ENCODE measurements at regions not wholly inside any gene's neighbourhood (a gene's known extent, or its start where the extent isn't known, plus 50 kb on each side); places are given as distances from the start of the nearest gene placed in this dataset.

DNA sequence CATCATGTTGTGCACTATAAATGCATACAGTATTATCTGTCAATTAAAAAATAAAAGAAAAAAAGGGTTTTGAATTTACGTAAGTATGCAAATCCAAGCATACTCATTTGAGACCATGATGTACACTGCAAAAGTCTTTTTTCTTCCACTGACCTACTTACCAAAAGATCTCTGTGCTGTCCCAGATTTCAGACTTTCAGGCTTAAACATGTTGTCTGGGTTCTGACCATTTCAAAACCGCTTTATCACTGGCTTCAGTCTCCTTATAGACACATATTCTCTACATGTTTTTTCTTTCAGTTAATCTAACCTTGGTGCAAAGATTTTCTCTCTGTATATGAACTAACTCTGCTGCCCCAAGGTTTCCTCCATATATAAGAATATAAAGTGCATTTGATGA lies 58.6 kb upstream of the CXCL8 start:
- no peak overlapping the region for H3K4me3 ChIP-seq (ENCODE audit: low read depth, low read length)
- TF ChIP-seq, protein P1, sequence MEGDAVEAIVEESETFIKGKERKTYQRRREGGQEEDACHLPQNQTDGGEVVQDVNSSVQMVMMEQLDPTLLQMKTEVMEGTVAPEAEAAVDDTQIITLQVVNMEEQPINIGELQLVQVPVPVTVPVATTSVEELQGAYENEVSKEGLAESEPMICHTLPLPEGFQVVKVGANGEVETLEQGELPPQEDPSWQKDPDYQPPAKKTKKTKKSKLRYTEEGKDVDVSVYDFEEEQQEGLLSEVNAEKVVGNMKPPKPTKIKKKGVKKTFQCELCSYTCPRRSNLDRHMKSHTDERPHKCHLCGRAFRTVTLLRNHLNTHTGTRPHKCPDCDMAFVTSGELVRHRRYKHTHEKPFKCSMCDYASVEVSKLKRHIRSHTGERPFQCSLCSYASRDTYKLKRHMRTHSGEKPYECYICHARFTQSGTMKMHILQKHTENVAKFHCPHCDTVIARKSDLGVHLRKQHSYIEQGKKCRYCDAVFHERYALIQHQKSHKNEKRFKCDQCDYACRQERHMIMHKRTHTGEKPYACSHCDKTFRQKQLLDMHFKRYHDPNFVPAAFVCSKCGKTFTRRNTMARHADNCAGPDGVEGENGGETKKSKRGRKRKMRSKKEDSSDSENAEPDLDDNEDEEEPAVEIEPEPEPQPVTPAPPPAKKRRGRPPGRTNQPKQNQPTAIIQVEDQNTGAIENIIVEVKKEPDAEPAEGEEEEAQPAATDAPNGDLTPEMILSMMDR (conservative IDR thresholded peaks at IDR 0.05; ENCODE audit: low read depth, low read length) = no peak
- DNase-seq (ENCODE audit: low read depth) = no peak

DNA sequence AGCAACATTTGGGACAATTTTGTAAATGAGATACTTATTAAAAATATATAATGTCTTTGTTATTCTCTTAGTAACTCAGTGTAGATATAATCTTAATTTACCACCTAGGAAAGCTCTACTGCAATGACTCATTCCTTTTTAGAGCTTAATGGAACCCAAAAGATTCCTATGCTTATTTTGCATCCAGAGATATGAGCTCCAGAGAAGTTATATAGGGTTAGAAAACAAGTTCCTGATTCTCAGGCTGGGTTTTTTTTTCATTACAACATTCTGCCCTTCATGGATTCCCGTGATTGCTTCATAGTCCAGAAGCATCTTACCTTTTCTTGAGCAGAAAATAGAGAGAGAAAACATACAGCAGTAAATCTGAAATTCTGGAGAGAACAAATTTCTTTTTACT lies 57.9 kb upstream of the CXCL8 start:
- DNase-seq (ENCODE audit: low read depth) = no peak

DNA sequence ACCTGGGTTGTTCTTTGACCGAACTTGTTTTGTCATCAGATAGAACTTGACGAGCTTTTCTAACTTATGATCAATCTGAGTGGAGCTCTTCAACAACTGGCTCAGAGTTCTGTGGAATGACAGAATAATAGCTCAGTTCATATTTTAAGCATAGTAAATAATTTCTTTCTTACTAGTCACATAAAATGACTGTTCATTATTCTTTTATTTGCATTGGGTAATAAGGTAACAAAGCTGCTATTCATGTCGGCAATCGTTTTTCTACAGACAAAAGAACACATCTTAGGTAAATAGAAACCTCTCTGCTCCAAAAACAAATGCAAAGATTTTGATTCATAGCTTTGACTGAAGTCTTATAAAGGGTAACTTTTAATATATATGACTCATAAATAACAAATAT lies 57.3 kb upstream of the CXCL8 start:
- DNase-seq (ENCODE audit: low read depth) = no peak
- H3K4me3 ChIP-seq (ENCODE audit: low read depth, low read length) = no peak overlapping the region
- TF ChIP-seq, protein P1 (conservative IDR thresholded peaks at IDR 0.05; ENCODE audit: low read depth, low read length) = no peak

More for the DNA sequence above, 57.9 kb upstream of the CXCL8 start:
- TF ChIP-seq, protein P1 (conservative IDR thresholded peaks at IDR 0.05; ENCODE audit: low read depth, low read length) = no peak
- no peak overlapping the region for H3K4me3 ChIP-seq (ENCODE audit: low read depth, low read length)

- H3K4me3 ChIP-seq (ENCODE audit: low read depth, low read length) = no peak overlapping the region
- TF ChIP-seq, protein P1 (conservative IDR thresholded peaks at IDR 0.05; ENCODE audit: low read depth, low read length) = no peak
- DNase-seq (ENCODE audit: low read depth) = no peak
These were observed 56.9 kb upstream of the CXCL8 start for GRCh38 chr4:73683456-73683855.

- TF ChIP-seq, protein P1 (conservative IDR thresholded peaks at IDR 0.05; ENCODE audit: low read depth, low read length) = no peak
- no peak overlapping the region for H3K4me3 ChIP-seq (ENCODE audit: low read depth, low read length)
- DNase-seq (ENCODE audit: low read depth) = no peak
These were observed 56.3 kb upstream of the CXCL8 start for GRCh38 chr4:73684097-73684496.

GRCh38 chr4:73685052-73685451 lies 55.3 kb upstream of the CXCL8 start:
- TF ChIP-seq, protein P1 (conservative IDR thresholded peaks at IDR 0.05; ENCODE audit: low read depth, low read length) = no peak
- no peak overlapping the region for H3K4me3 ChIP-seq (ENCODE audit: low read depth, low read length)
- DNase-seq (ENCODE audit: low read depth) = no peak

GRCh38 chr4:73687421-73687820 lies 52.9 kb upstream of the CXCL8 start:
- DNase-seq (ENCODE audit: low read depth) = no peak
- no peak overlapping the region for H3K4me3 ChIP-seq (ENCODE audit: low read depth, low read length)
- TF ChIP-seq, protein P1 (conservative IDR thresholded peaks at IDR 0.05; ENCODE audit: low read depth, low read length) = no peak
